ENCODE measurements at regions not wholly inside any gene's neighbourhood (a gene's known extent, or its start where the extent isn't known, plus 50 kb on each side); places are given as distances from the start of the nearest gene placed in this dataset.

DNA sequence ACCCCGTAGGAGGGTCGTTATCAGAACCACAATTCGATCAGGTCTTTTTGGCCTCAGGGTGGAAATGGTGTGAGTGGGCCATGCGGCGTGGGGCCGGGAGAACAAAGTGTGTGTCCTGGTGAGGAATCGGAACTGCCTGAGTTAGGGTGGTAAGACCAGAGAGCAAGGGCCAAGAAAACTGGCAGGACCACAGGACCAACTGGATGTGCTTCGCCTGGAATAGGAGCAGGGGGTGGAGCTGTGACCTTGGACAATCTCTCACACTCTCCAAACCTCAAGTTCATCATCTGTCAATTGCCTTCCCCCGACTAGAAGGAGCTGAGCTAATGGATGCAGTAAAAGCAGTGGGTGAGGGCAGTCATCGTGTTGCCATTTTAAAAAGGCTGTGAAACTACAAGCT is 59.5 kb downstream of the NAV1 start:
- H3K79me2 ChIP-seq (ENCODE audit: insufficient read depth, low read length), result no peaks in the 10 kb centered on the region
- no peak overlapping the region for H2AFZ ChIP-seq (ENCODE audit: low read depth, low read length, poor library complexity, severe bottlenecking)
- peaks cover 0 to 9% of the 10 kb centered on the region in 2 experiments; a peak in 2 of 4 replicates for H3K4me1 ChIP-seq (ENCODE audit: control insufficient read depth in 1 of 2, insufficient read depth in 2 of 2, low read length in 2 of 2)
- H3K9me3 ChIP-seq (ENCODE audit: control insufficient read depth in 1 of 2, insufficient read depth in 1 of 2, low read depth in 1 of 2, low read length in 2 of 2), result no peaks in the 10 kb centered on the region
- no peaks in the 10 kb centered on the region for H3K9me2 ChIP-seq (ENCODE audit: insufficient read depth)
- DNase-seq (ENCODE audit: low read depth, low spot score) (no peak), ATAC-seq (no peak)
- POLR2A ChIA-PET, result no interaction called here
- no peaks in the 10 kb centered on the region for H3K36me3 ChIP-seq (ENCODE audit: control insufficient read depth in 1 of 2, insufficient read depth in 2 of 2, low read length in 2 of 2)
- RAD21 ChIA-PET (ENCODE audit: low non-redundant PET in 1 of 2, low total read pairs in 2 of 2, uncharacterized antibody in 2 of 2, unreplicated experiment in 2 of 2), result no interaction called here
- CTCF ChIA-PET, result interaction anchor here (1.7 kb wide), 1 partner anchor 39 kb away, joined by 3 read pairs; no protein-coding TSS in a partner anchor
- BruUV-seq (replicated peaks), result no TSS peak
- no peaks in the 10 kb centered on the region for H4K20me1 ChIP-seq (ENCODE audit: insufficient read depth)
- peaks cover 23% of the 10 kb centered on the region; the same call in 1 of the 2 replicates for H3K27me3 ChIP-seq (ENCODE audit: insufficient read depth, low read length)
- H3K27ac ChIP-seq (ENCODE audit: low read depth, low read length), result no peak overlapping the region
- no peak overlapping the region for H3K4me3 ChIP-seq (replicated peaks in 1 of 2; ENCODE audit: low read depth in 1 of 2, low read length in 2 of 2)
- intact Hi-C loops (cut with micrococcal nuclease), result no loop called here
- no peak overlapping the region for H3K4me2 ChIP-seq (ENCODE audit: low read length)
- TF ChIP-seq TCF7L2 (IDR thresholded peaks at IDR 0.05; ENCODE audit: borderline replicate concordance, extremely low read depth, insufficient read depth, insufficient read length) (no peak), ZFX (IDR thresholded peaks at IDR 0.05) (no peak), RAD21 (IDR thresholded peaks at IDR 0.05; ENCODE audit: low read depth) (no peak), CBX3 (IDR thresholded peaks at IDR 0.05; ENCODE audit: low read depth) (no peak), CEBPB (IDR thresholded peaks at IDR 0.05; ENCODE audit: low read depth) (no peak)
- TF ChIP-seq, protein P1, sequence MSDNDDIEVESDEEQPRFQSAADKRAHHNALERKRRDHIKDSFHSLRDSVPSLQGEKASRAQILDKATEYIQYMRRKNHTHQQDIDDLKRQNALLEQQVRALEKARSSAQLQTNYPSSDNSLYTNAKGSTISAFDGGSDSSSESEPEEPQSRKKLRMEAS (IDR thresholded peaks at IDR 0.05), result no peak
- TF ChIP-seq, protein P2, sequence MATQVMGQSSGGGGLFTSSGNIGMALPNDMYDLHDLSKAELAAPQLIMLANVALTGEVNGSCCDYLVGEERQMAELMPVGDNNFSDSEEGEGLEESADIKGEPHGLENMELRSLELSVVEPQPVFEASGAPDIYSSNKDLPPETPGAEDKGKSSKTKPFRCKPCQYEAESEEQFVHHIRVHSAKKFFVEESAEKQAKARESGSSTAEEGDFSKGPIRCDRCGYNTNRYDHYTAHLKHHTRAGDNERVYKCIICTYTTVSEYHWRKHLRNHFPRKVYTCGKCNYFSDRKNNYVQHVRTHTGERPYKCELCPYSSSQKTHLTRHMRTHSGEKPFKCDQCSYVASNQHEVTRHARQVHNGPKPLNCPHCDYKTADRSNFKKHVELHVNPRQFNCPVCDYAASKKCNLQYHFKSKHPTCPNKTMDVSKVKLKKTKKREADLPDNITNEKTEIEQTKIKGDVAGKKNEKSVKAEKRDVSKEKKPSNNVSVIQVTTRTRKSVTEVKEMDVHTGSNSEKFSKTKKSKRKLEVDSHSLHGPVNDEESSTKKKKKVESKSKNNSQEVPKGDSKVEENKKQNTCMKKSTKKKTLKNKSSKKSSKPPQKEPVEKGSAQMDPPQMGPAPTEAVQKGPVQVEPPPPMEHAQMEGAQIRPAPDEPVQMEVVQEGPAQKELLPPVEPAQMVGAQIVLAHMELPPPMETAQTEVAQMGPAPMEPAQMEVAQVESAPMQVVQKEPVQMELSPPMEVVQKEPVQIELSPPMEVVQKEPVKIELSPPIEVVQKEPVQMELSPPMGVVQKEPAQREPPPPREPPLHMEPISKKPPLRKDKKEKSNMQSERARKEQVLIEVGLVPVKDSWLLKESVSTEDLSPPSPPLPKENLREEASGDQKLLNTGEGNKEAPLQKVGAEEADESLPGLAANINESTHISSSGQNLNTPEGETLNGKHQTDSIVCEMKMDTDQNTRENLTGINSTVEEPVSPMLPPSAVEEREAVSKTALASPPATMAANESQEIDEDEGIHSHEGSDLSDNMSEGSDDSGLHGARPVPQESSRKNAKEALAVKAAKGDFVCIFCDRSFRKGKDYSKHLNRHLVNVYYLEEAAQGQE (IDR thresholded peaks at IDR 0.05; ENCODE audit: low read depth), result no peak
- no peak overlapping the region for H3K9ac ChIP-seq (ENCODE audit: low read length)
